ENCODE measurements at regions not wholly inside any gene's neighbourhood (a gene's known extent, or its start where the extent isn't known, plus 50 kb on each side); places are given as distances from the start of the nearest gene placed in this dataset.

DNA sequence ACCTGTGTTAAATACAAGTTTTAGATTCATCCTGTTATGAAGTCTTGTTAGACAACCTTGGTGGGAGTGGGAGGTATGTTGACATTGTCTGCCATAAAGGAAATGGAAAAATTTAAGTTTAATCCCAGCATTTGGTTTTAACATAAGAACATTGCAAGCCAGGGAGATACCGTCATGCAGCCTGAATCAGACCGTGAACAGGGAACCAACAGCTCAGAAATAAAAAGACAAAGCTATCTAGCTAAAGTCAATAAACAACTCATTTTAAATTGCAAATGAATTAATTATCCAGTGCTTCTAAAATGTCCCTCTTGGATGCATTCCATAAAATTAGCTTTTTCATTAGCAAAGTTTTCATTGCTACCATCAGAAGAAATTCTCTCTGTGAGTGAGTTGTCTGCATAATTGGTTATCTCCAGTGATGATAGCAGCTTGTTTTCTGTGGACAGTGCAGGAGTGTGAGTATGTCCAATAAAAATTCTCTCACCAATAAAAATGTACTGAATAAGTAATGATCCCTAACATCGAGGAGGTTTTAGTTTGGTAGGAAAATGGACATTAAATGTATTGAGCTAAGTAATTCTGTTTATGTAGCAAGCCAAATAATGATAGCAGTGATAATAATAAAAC, 170.6 kb upstream of the TMTC4 start:
- TF ChIP-seq, protein P1, sequence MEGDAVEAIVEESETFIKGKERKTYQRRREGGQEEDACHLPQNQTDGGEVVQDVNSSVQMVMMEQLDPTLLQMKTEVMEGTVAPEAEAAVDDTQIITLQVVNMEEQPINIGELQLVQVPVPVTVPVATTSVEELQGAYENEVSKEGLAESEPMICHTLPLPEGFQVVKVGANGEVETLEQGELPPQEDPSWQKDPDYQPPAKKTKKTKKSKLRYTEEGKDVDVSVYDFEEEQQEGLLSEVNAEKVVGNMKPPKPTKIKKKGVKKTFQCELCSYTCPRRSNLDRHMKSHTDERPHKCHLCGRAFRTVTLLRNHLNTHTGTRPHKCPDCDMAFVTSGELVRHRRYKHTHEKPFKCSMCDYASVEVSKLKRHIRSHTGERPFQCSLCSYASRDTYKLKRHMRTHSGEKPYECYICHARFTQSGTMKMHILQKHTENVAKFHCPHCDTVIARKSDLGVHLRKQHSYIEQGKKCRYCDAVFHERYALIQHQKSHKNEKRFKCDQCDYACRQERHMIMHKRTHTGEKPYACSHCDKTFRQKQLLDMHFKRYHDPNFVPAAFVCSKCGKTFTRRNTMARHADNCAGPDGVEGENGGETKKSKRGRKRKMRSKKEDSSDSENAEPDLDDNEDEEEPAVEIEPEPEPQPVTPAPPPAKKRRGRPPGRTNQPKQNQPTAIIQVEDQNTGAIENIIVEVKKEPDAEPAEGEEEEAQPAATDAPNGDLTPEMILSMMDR (IDR thresholded peaks at IDR 0.05), result no peak
- no peak for TF ChIP-seq EZH2 (IDR thresholded peaks at IDR 0.05)
- no peak for TF ChIP-seq EZH2phosphoT487 (IDR thresholded peaks at IDR 0.05)
